ENCODE measurements at regions not wholly inside any gene's neighbourhood (a gene's known extent, or its start where the extent isn't known, plus 50 kb on each side); places are given as distances from the start of the nearest gene placed in this dataset.

- TF ChIP-seq CTCF (conservative IDR thresholded peaks at IDR 0.05), result no peak
- no peak for TF ChIP-seq EZH2 (IDR thresholded peaks at IDR 0.05; ENCODE audit: low read depth)
Measured at GRCh38 chr3:31038086-31038739, 143.8 kb upstream of the GADL1 start.
